ENCODE measurements at regions not wholly inside any gene's neighbourhood (a gene's known extent, or its start where the extent isn't known, plus 50 kb on each side); places are given as distances from the start of the nearest gene placed in this dataset.

- Histone ChIP-seq H3K27ac (ENCODE audit: low read length) (no peak overlapping the region), H3K9me3 (ENCODE audit: insufficient read depth, low read length) (no peaks in the 10 kb centered on the region), H2AFZ (ENCODE audit: low read depth, low read length) (no peak overlapping the region), H3K79me2 (ENCODE audit: low read length) (no peaks in the 10 kb centered on the region), H4K20me1 (ENCODE audit: insufficient read depth, low read length) (no peaks in the 10 kb centered on the region), H3K36me3 (replicated peaks; ENCODE audit: low read depth, low read length) (peaks cover 3% of the 10 kb centered on the region), H3K9ac (ENCODE audit: low read length) (no peak overlapping the region), H3K27me3 (ENCODE audit: low read depth, low read length) (no peaks in the 10 kb centered on the region), H3K4me1 (ENCODE audit: low read length) (peaks cover 32% of the 10 kb centered on the region), H3K4me3 (ENCODE audit: low read length) (no peak overlapping the region), H3K4me2 (ENCODE audit: low read length) (no peak overlapping the region)
- no peak for TF ChIP-seq EZH2phosphoT487 (IDR thresholded peaks at IDR 0.05; ENCODE audit: low read depth)
- TF ChIP-seq, protein P1, sequence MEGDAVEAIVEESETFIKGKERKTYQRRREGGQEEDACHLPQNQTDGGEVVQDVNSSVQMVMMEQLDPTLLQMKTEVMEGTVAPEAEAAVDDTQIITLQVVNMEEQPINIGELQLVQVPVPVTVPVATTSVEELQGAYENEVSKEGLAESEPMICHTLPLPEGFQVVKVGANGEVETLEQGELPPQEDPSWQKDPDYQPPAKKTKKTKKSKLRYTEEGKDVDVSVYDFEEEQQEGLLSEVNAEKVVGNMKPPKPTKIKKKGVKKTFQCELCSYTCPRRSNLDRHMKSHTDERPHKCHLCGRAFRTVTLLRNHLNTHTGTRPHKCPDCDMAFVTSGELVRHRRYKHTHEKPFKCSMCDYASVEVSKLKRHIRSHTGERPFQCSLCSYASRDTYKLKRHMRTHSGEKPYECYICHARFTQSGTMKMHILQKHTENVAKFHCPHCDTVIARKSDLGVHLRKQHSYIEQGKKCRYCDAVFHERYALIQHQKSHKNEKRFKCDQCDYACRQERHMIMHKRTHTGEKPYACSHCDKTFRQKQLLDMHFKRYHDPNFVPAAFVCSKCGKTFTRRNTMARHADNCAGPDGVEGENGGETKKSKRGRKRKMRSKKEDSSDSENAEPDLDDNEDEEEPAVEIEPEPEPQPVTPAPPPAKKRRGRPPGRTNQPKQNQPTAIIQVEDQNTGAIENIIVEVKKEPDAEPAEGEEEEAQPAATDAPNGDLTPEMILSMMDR (IDR thresholded peaks at IDR 0.05; ENCODE audit: low read depth, low read length), result no peak
These were observed 251.7 kb downstream of the VGLL3 start for GRCh38 chr3:86739244-86739643.

GRCh38 chr3:86738684-86739083, 252.3 kb downstream of the VGLL3 start:
- TF ChIP-seq EZH2phosphoT487 (IDR thresholded peaks at IDR 0.05; ENCODE audit: low read depth), result no peak
- TF ChIP-seq, protein P1 (IDR thresholded peaks at IDR 0.05; ENCODE audit: low read depth, low read length), result no peak

DNA sequence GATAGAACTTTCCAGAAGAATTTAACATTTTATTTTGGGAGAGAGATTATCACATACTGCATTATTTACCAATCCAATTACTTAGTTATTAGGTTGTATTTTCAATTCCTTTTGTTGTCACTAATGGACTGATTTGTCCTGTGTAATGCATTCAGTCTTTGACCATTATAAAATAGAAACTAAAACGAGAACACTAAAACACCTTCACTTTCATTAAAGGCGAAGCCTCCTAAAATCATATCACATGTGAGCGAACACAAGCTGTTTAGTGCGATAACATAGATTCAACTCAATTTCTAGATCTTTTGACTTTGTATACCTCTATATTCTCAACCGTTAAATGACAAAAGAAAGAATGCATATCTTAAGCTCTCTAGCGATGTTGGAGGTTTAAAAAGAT, 253.4 kb downstream of the VGLL3 start:
- TF ChIP-seq, protein P1 (IDR thresholded peaks at IDR 0.05; ENCODE audit: low read depth, low read length), result no peak
- TF ChIP-seq EZH2phosphoT487 (IDR thresholded peaks at IDR 0.05; ENCODE audit: low read depth), result no peak
- Histone ChIP-seq H3K27ac (ENCODE audit: low read length) (no peak overlapping the region), H4K20me1 (ENCODE audit: insufficient read depth, low read length) (no peaks in the 10 kb centered on the region)

More at GRCh38 chr3:86738684-86739083, 252.3 kb downstream of the VGLL3 start:
- H3K27me3 ChIP-seq (ENCODE audit: low read depth, low read length), result no peaks in the 10 kb centered on the region
- no peaks in the 10 kb centered on the region for H4K20me1 ChIP-seq (ENCODE audit: insufficient read depth, low read length)
- peaks cover 3% of the 10 kb centered on the region for H3K36me3 ChIP-seq (replicated peaks; ENCODE audit: low read depth, low read length)
- no peak overlapping the region for H3K4me3 ChIP-seq (ENCODE audit: low read length)
- H2AFZ ChIP-seq (ENCODE audit: low read depth, low read length), result no peak overlapping the region
- H3K27ac ChIP-seq (ENCODE audit: low read length), result no peak overlapping the region
- no peaks in the 10 kb centered on the region for H3K9me3 ChIP-seq (ENCODE audit: insufficient read depth, low read length)
- H3K9ac ChIP-seq (ENCODE audit: low read length), result no peak overlapping the region
- no peak overlapping the region for H3K4me2 ChIP-seq (ENCODE audit: low read length)
- no peaks in the 10 kb centered on the region for H3K79me2 ChIP-seq (ENCODE audit: low read length)
- H3K4me1 ChIP-seq (ENCODE audit: low read length), result peaks cover 32% of the 10 kb centered on the region

DNA sequence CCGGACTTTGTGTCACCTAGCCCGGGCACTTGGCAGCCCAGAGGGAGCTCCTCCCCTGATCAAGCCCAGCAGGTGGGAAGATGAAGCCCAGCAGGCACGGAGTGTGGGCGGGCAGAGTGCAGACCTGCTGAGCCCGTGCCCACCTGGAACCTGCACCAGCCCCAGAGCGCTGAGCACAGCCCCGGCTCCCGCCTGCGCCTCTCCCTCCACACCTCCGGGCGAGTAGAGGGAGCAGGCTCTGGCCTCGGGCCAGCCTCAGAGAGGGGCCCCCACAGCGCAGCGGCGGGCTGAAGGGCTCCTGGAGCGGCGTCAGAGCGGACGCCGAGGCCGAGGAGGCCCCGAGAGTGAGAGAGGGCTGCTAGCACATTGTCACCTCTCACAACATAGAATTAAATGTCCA, 257.7 kb downstream of the VGLL3 start:
- TF ChIP-seq, protein P1 (IDR thresholded peaks at IDR 0.05; ENCODE audit: low read depth, low read length), result no peak
- TF ChIP-seq EZH2phosphoT487 (IDR thresholded peaks at IDR 0.05; ENCODE audit: low read depth), result no peak
- Histone ChIP-seq H2AFZ (ENCODE audit: low read depth, low read length) (no peak overlapping the region), H3K9me3 (ENCODE audit: insufficient read depth, low read length) (no peaks in the 10 kb centered on the region), H3K27me3 (ENCODE audit: low read depth, low read length) (no peaks in the 10 kb centered on the region), H3K36me3 (replicated peaks; ENCODE audit: low read depth, low read length) (peaks cover 3% of the 10 kb centered on the region), H3K4me2 (ENCODE audit: low read length) (no peak overlapping the region), H3K79me2 (ENCODE audit: low read length) (no peaks in the 10 kb centered on the region), H3K4me3 (ENCODE audit: low read length) (no peak overlapping the region), H3K27ac (ENCODE audit: low read length) (no peak overlapping the region), H3K9ac (ENCODE audit: low read length) (no peak overlapping the region), H3K4me1 (ENCODE audit: low read length) (peaks cover 14% of the 10 kb centered on the region), H4K20me1 (ENCODE audit: insufficient read depth, low read length) (no peaks in the 10 kb centered on the region)

More for the DNA sequence above, 253.4 kb downstream of the VGLL3 start:
- H2AFZ ChIP-seq (ENCODE audit: low read depth, low read length), result no peak overlapping the region
- H3K9ac ChIP-seq (ENCODE audit: low read length), result no peak overlapping the region
- H3K79me2 ChIP-seq (ENCODE audit: low read length), result no peaks in the 10 kb centered on the region
- no peak overlapping the region for H3K4me3 ChIP-seq (ENCODE audit: low read length)
- no peaks in the 10 kb centered on the region for H3K27me3 ChIP-seq (ENCODE audit: low read depth, low read length)
- peaks cover 23% of the 10 kb centered on the region for H3K4me1 ChIP-seq (ENCODE audit: low read length)
- no peak overlapping the region for H3K4me2 ChIP-seq (ENCODE audit: low read length)
- H3K9me3 ChIP-seq (ENCODE audit: insufficient read depth, low read length), result no peaks in the 10 kb centered on the region
- H3K36me3 ChIP-seq (replicated peaks; ENCODE audit: low read depth, low read length), result peaks cover 3% of the 10 kb centered on the region
